Activated CD4-positive, alpha-beta T cell treated with anti-CD3 and anti-CD28 coated beads for 48 hours (primary cell): ENCODE measurements at regions not wholly inside any gene's neighbourhood (a gene's known extent, or its start where the extent isn't known, plus 50 kb on each side); places are given as distances from the start of the nearest gene placed in this dataset.
"Not testable (repeated sequence)": the region's sequence is repeated elsewhere in the genome, so short reads cannot be mapped to it uniquely, and the experiment has no call there.

Experiments
- DNase-seq: peaks from one replicate; pipeline ENCODE4 v3.0.0-alpha.2; 2020

GRCh38 chrX:73390628-73391567 is 56.0 kb upstream of the CDX4 start:
- DNase-seq, result no peak

DNA sequence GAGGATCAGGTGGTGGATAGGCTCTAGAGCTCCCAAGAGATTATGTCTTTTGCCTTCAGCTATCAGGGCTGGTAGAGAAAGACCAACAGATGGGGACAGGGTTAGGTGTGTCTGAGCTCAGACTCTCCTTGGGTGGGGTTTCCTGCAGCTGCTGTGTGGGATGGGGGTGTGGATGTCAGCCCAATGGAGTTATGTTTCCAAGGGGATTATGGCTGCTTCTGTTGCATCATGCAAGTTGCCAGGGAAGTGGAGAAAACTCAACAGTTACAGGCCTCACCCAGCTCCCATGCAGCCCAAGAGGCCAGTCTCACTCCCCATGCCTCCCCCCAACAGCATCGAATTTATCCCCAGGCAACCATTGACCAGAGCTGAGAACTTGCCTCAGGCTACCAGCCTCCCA is 80.2 kb upstream of the CDX4 start:
- no peak for DNase-seq

GRCh38 chrX:73357294-73357693 is 89.6 kb upstream of the CDX4 start:
- not testable (repeated sequence) for DNase-seq

GRCh38 chrX:73348977-73349376 is 97.9 kb upstream of the CDX4 start:
- no peak for DNase-seq

DNA sequence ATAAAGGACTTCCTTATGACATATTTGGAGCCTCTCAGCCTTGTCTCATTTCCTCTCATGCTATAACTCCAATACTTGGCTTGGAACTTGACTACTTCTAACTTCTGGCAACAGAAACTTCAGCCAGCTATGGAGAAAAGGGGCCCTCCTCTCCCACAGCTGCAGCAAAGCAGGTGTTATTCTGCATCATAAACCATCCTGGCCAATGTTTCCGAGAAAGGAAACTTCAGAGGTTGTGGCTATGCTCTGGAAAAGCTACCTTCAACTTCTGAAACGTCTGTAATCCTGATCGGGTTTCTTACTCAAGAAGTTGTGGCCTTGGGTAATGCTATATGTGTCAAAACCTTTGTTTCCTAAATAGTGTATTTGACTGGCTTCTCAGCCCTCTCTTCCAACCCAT is 109.5 kb upstream of the CDX4 start:
- DNase-seq, result no peak

GRCh38 chrX:73289039-73289438 is 74.4 kb upstream of the NAP1L2 start:
- DNase-seq, result peak; percentile 1

DNA sequence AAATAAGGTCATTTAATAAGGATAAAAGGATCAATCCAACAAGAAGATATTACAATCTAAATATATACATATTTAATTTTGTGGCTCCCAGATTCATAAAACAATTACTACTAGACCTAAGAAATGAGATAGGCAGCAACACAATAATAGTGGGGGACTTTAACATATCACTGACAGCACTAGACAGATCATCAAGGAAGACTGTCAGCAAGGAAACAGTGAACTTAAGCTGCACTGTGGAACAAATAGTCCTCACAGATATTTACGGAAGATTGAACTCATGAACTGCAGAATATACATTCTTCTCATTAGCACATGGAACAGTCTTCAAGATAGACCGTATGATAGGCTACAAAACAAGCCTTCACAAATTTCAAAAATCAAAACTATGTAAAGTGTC is 56.1 kb upstream of the NAP1L2 start:
- no peak for DNase-seq

GRCh38 chrX:73268463-73268862 is 53.8 kb upstream of the NAP1L2 start:
- no peak for DNase-seq

DNA sequence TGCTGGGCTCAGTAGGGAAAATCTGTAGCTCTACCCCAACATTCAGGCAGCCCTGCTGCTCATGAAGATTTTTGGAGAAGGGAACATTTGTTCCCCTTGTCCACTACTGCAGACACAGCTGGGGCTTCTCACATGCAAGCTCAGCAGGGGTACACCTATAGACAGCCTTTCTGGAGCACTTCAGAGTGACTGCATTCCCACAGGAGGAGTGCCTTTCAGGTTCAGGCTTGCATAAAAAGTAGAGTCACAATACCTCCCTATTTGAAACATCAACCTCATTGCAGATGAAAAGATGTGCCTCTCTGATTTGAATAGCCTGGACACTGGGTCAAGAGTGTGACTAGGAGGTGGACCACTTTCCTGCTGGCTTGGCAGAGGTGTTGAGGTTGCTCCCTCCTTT is 53.3 kb upstream of the NAP1L2 start:
- DNase-seq, result no peak

DNA sequence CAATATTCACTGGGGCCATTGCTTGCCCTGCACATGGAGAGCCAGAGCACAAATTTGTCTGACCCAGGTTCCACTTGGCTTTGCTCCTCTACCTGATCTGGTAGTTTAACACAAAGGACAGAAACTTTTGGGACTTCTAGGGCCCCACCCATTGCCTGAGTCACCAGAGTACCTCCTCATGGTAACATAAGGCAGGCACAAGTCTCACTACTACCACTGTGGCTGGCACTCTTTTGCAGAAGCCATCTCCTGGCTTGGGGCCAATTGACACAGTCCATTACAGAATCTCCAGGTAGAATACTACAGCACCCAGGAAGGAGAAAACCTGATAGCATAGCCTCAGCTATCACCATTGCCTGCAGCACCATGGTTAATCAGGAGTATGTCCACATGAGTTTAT is 52.6 kb upstream of the NAP1L2 start:
- DNase-seq, result no peak

DNA sequence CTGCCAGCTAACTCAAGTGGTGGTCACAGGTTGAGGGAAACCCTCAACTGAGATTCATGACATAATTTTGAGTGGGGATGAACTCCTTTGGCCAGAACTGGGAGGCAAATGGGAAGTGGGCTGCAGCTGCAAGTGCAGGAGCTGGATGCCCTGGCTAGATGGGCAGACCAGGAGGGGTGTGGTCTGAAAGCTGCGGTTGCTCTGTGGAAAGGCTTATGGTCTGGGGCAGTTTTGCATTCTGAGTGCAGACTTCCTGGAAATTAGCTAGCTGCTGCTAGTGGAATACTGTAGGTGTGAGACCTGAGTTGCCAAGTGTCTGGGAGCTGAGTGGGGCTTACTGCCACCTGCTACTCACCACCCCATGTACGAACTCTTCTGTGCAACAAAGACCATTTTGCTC is 52.1 kb upstream of the NAP1L2 start:
- no peak for DNase-seq
